Right lobe of liver (tissue), 4 donors: ENCODE measurements at regions not wholly inside any gene's neighbourhood (a gene's known extent, or its start where the extent isn't known, plus 50 kb on each side); places are given as distances from the start of the nearest gene placed in this dataset.

ENCODE experiments used
- CTCF ChIP-seq, 4 donors: fragments of 200-600 bp in 3 of 4; fragments of 450-650 bp in 1 of 4; IDR thresholded peaks; one replicate each; pipeline versions ENCODE4 v1.5.1 to v1.8.0; 2016 to 2022; ENCODE audit warnings: antibody characterized with exemption in 4 of 4, mild to moderate bottlenecking in 2 of 4
- POLR2A ChIP-seq: fragments of 450-650 bp; IDR thresholded peaks from one replicate; pipeline ENCODE4 v1.6.1; 2017; ENCODE audit warnings: antibody characterized with exemption, mild to moderate bottlenecking
- donor health status: DM: no; HTN: no; CAD: no.
- donor health status: DM: no; HTN: no; CAD: no.
- donor health status: DM: no; HTN: yes; CAD: no.

- TF ChIP-seq CTCF (IDR thresholded peaks at IDR 0.05) = no peak
- TF ChIP-seq POLR2A = no peak
These were observed 212.7 kb upstream of the FMR1 start for GRCh38 chrX:147699061-147699460.
